ENCODE measurements at regions not wholly inside any gene's neighbourhood (a gene's known extent, or its start where the extent isn't known, plus 50 kb on each side); places are given as distances from the start of the nearest gene placed in this dataset.
"Not testable (repeated sequence)": the region's sequence is repeated elsewhere in the genome, so short reads cannot be mapped to it uniquely, and the experiment has no call there.

GRCh38 chr13:34381228-34381627 is 560.8 kb upstream of the NBEA start:
- no peak overlapping the region for H3K4me3 ChIP-seq (ENCODE audit: low read depth, low read length)
- no peak for TF ChIP-seq CTCF (IDR thresholded peaks at IDR 0.05; ENCODE audit: insufficient read depth, low read length)
- no peak for DNase-seq (ENCODE audit: low read depth)

- DNase-seq (ENCODE audit: low read depth), result no peak
- no peak for TF ChIP-seq CTCF (IDR thresholded peaks at IDR 0.05; ENCODE audit: insufficient read depth, low read length)
- H3K4me3 ChIP-seq (ENCODE audit: low read depth, low read length), result no peak overlapping the region
Observed at GRCh38 chr13:34383728-34384127, 558.3 kb upstream of the NBEA start.

- not testable (repeated sequence) for DNase-seq (ENCODE audit: low read depth); H3K4me3 ChIP-seq (ENCODE audit: low read depth, low read length)
Observed at GRCh38 chr13:34386229-34386628, 555.8 kb upstream of the NBEA start.

GRCh38 chr13:34391076-34391475 is 551.0 kb upstream of the NBEA start:
- DNase-seq (ENCODE audit: low read depth), result peak; percentile 43
- H3K4me3 ChIP-seq (ENCODE audit: low read depth, low read length), result no peak overlapping the region
- TF ChIP-seq CTCF (IDR thresholded peaks at IDR 0.05; ENCODE audit: insufficient read depth, low read length), result no peak

GRCh38 chr13:34401696-34402095 is 540.4 kb upstream of the NBEA start:
- TF ChIP-seq CTCF (IDR thresholded peaks at IDR 0.05; ENCODE audit: insufficient read depth, low read length), result no peak
- no peak overlapping the region for H3K4me3 ChIP-seq (ENCODE audit: low read depth, low read length)
- no peak for DNase-seq (ENCODE audit: low read depth)

- H3K4me3 ChIP-seq (ENCODE audit: low read depth, low read length), result no peak overlapping the region
- TF ChIP-seq CTCF (IDR thresholded peaks at IDR 0.05; ENCODE audit: insufficient read depth, low read length), result no peak
- DNase-seq (ENCODE audit: low read depth), result no peak
Observed at GRCh38 chr13:34405410-34406181, 536.5 kb upstream of the NBEA start.

- H3K4me3 ChIP-seq (ENCODE audit: low read depth, low read length), result no peak overlapping the region
- TF ChIP-seq CTCF (IDR thresholded peaks at IDR 0.05; ENCODE audit: insufficient read depth, low read length), result no peak
- DNase-seq (ENCODE audit: low read depth), result no peak
Observed at GRCh38 chr13:34408640-34409039, 533.4 kb upstream of the NBEA start.
